ENCODE measurements at regions not wholly inside any gene's neighbourhood (a gene's known extent, or its start where the extent isn't known, plus 50 kb on each side); places are given as distances from the start of the nearest gene placed in this dataset.

DNA sequence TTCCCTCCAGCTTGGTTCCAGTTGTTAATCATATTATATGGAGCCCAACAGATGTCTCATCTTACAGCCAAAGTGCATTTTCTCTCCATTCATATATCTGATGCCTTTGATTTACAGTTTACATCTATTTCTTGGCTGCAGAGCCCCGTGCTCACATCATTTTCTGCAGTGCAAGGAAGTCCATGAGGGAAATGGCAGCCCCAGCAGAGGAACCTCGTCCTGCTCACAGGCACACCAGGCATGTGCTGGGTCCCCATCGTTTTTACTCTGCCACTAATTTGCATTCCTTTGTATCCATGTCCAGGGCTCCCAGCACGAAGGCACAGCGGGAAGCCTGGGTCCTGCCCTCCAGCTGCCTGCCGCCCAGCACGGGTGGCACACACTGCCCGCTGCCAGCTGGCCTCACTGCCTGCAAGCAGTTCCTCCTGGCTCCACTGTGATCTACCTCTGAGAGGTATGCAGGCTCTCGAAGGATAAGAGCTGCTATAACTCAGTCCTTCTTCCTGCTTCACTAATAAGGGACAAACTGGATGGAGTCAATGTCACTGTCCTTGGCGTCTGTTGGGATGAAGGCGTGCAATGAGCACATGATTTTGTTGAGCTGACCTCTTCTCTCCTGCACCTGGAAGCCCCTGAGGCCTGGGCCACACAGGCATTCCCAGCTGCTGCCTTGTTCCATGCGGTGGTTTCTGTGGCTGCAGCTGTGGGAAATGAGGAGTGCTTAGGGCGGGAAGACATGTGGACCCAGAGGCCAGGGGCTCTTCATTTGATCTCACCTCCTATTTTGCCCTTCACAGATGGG, 583.6 kb upstream of the MGMT start:
- Histone ChIP-seq H3K4me3 (ENCODE audit: low read depth, low read length) (no peak overlapping the region), H3K27me3 (ENCODE audit: control insufficient read depth, insufficient read depth, low read length) (no peaks in the 10 kb centered on the region), H3K36me3 (ENCODE audit: control insufficient read depth, insufficient read depth, low read length) (no peaks in the 10 kb centered on the region)
- no peak for DNase-seq (ENCODE audit: low read depth)
- TF ChIP-seq, protein P1, sequence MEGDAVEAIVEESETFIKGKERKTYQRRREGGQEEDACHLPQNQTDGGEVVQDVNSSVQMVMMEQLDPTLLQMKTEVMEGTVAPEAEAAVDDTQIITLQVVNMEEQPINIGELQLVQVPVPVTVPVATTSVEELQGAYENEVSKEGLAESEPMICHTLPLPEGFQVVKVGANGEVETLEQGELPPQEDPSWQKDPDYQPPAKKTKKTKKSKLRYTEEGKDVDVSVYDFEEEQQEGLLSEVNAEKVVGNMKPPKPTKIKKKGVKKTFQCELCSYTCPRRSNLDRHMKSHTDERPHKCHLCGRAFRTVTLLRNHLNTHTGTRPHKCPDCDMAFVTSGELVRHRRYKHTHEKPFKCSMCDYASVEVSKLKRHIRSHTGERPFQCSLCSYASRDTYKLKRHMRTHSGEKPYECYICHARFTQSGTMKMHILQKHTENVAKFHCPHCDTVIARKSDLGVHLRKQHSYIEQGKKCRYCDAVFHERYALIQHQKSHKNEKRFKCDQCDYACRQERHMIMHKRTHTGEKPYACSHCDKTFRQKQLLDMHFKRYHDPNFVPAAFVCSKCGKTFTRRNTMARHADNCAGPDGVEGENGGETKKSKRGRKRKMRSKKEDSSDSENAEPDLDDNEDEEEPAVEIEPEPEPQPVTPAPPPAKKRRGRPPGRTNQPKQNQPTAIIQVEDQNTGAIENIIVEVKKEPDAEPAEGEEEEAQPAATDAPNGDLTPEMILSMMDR (IDR thresholded peaks at IDR 0.05; ENCODE audit: insufficient read depth, low read length, poor library complexity, severe bottlenecking): no peak

DNA sequence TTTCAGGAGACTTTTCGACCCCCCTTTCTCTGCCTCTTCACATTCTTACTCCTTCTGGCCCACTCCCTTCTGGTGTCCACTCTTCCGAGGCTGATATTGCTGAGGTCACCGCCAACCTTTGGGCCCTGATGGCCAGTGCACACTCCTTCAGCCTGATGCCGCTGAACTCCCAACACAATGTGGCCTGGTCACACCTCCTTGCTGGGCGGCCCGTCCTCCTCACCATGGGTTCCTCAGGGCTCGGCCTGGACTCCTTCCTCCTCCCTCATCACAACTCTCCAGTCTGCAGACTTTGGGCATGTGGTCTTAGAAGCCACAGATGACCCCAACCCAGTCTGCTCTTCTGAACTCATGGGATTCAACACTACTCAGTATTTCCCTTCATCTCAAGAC, 583.0 kb upstream of the MGMT start:
- no peaks in the 10 kb centered on the region for H3K36me3 ChIP-seq (ENCODE audit: control insufficient read depth, insufficient read depth, low read length)
- TF ChIP-seq, protein P1 (IDR thresholded peaks at IDR 0.05; ENCODE audit: insufficient read depth, low read length, poor library complexity, severe bottlenecking): no peak
- DNase-seq (ENCODE audit: low read depth): no peak

DNA sequence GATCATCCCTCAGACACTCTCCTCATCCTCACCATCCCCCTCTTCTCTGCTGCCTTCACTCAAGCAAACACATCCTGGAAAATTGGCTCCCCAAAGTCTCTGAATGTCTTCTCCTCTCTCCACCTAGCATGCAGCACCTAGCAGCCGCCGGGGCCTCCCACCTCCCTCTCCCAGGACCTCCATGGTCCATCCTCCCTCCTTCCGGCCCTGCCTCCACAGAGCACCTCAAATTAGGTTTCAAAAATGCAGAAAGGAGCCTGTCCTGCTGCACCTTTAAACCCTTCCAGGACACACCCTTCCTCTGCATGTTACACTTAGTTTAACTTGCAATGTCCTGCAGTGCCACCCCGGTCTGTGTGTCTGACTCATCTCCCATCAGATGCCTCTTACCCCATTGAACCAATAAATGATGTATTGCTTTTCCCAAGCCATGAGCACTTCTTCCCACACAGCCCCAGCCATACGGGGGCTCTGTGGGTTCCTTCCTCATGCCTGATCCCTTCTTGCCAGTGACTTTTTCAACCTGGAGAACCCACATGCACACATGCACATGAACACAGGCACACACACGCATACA, 582.5 kb upstream of the MGMT start:
- no peak for DNase-seq (ENCODE audit: low read depth)
- H3K27me3 ChIP-seq (ENCODE audit: control insufficient read depth, insufficient read depth, low read length): no peaks in the 10 kb centered on the region
- TF ChIP-seq, protein P1 (IDR thresholded peaks at IDR 0.05; ENCODE audit: insufficient read depth, low read length, poor library complexity, severe bottlenecking): no peak

More for the DNA sequence above, 583.0 kb upstream of the MGMT start:
- H3K27me3 ChIP-seq (ENCODE audit: control insufficient read depth, insufficient read depth, low read length): no peaks in the 10 kb centered on the region
- no peak overlapping the region for H3K4me3 ChIP-seq (ENCODE audit: low read depth, low read length)

DNA sequence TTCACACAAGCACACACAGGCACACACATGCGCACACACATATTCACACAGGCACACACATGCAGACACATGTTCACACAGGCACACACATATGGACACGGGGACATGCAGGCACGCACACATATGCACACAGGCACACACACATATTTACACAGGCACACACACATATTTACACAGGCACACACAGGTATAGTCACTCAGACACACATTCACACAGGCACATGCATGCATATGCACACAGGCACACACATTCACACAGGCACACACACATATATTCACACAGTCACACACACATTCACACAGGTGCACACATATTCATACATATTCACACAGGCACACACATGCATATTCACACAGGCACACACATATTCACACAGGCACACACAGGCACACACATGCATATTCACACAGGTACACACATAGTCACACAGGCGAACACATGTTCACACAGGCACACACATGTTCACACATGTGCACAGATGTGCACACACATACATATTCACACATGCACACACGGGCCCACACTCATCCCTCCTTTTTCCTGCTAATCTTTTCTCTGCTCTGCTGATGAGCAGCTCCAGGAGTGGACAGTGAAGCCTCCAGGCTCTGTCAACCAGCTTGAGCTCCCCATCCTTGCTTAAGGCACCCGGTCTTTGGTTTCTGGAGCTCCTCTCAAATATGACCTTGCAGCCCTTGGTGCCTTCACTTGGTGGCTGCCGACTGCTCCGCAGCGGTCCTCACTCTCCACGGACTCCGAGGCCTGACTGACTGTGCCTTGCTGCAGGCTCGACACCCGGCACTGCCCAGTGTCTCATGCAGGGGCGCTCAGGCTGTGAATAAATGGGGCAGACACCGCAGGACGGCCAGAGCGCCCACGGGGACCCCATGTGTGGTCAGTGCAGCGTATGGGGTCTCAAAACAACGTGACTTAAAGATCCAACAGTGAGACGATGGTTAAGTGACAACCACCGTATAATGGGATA, 581.2 kb upstream of the MGMT start:
- H3K36me3 ChIP-seq (ENCODE audit: control insufficient read depth, insufficient read depth, low read length): no peaks in the 10 kb centered on the region
- TF ChIP-seq, protein P1 (IDR thresholded peaks at IDR 0.05; ENCODE audit: insufficient read depth, low read length, poor library complexity, severe bottlenecking): no peak
- no peak overlapping the region for H3K4me3 ChIP-seq (ENCODE audit: low read depth, low read length)
- no peaks in the 10 kb centered on the region for H3K27me3 ChIP-seq (ENCODE audit: control insufficient read depth, insufficient read depth, low read length)
- no peak for DNase-seq (ENCODE audit: low read depth)

More for the DNA sequence above, 582.5 kb upstream of the MGMT start:
- Histone ChIP-seq H3K4me3 (ENCODE audit: low read depth, low read length) (no peak overlapping the region), H3K36me3 (ENCODE audit: control insufficient read depth, insufficient read depth, low read length) (no peaks in the 10 kb centered on the region)

DNA sequence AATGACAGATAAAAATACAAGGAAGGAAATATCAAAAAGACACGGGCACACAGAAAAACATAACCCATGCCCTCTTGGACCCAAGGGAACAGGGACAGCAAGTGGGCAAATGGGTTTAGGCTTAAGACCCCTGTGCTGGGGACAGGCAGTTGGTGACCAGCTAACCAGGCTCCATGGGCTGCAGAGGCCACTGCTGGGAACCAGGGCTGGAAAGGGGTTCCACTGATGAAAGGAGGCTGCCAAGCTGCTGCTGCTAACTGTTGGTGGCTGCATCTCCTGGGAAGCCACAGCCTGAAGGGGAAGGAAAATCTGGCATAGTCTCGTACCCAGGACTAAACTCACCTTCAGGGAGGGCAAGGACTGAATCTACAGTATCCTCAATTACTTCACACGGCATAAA, 579.2 kb upstream of the MGMT start:
- Histone ChIP-seq H3K4me3 (ENCODE audit: low read depth, low read length) (no peak overlapping the region), H3K27me3 (ENCODE audit: control insufficient read depth, insufficient read depth, low read length) (no peaks in the 10 kb centered on the region), H3K36me3 (ENCODE audit: control insufficient read depth, insufficient read depth, low read length) (no peaks in the 10 kb centered on the region)
- TF ChIP-seq, protein P1 (IDR thresholded peaks at IDR 0.05; ENCODE audit: insufficient read depth, low read length, poor library complexity, severe bottlenecking): no peak
- DNase-seq (ENCODE audit: low read depth): no peak

Measured in kidney epithelial cell (primary cell).